CD4-positive, alpha-beta memory T cell (primary cell): ENCODE measurements at regions not wholly inside any gene's neighbourhood (a gene's known extent, or its start where the extent isn't known, plus 50 kb on each side); places are given as distances from the start of the nearest gene placed in this dataset.

Experiments
- CTCF ChIA-PET: fragments of 350-600 bp; sonication (Branson Sonifier 250); formaldehyde crosslinking; loops from one replicate; lab custom pipeline; 2021; ENCODE audit warnings: inconsistent platforms; ENCODE audit not compliant: partially characterized antibody; lab: Charles Lee
- POLR2A ChIA-PET: fragments of 350-600 bp; sonication (Branson Sonifier 250); formaldehyde crosslinking; loops from one replicate; lab custom pipeline; 2021; ENCODE audit not compliant: partially characterized antibody; lab: Charles Lee
- DNase-seq, 5 donors: peaks; one replicate each; pipeline versions ENCODE4 v3.0.0 to v3.0.0-alpha.2; 2020 to 2022; ENCODE audit warnings: mixed read lengths in 1 of 5
- H3K27ac ChIP-seq: one replicate; pipeline ENCODE4 v1.7.0; 2013; ENCODE audit warnings: low read depth, low read length
- H3K27me3 ChIP-seq: 2 replicates; pipeline ENCODE4 v1.7.0; 2013; ENCODE audit warnings: mild to moderate bottlenecking, low read length, moderate library complexity; ENCODE audit not compliant: insufficient read depth
- H3K36me3 ChIP-seq: 2 replicates; pipeline ENCODE4 v1.7.0; 2013; ENCODE audit warnings: mild to moderate bottlenecking, low read length, moderate library complexity; ENCODE audit not compliant: insufficient read depth
- H3K4me1 ChIP-seq: 2 replicates; pipeline ENCODE4 v1.7.0; 2013; ENCODE audit warnings: mild to moderate bottlenecking, low read length, moderate library complexity; ENCODE audit not compliant: insufficient read depth
- H3K4me3 ChIP-seq, 2 donors: one replicate each; pipeline ENCODE4 v1.7.0; 2013; ENCODE audit warnings: low read length in 2 of 2, mild to moderate bottlenecking in 1 of 2
- H3K9me3 ChIP-seq, 2 donors: one replicate each; pipeline ENCODE4 v1.7.0; 2013; ENCODE audit warnings: low read length in 2 of 2, control low read depth in 1 of 2; ENCODE audit not compliant: control insufficient read depth in 1 of 2
- H3K27ac Mint-ChIP-seq, 7 donors: one replicate each; pipeline ENCODE4 v1.8.0; 2020 to 2021; ENCODE audit warnings: mixed read lengths in 7 of 7, mild to moderate bottlenecking in 6 of 7, inconsistent platforms in 3 of 7, moderate library complexity in 3 of 7
- H3K27me3 Mint-ChIP-seq, 2 donors: one replicate each; pipeline ENCODE4 v1.8.0; 2020 to 2021; ENCODE audit warnings: mixed read lengths in 2 of 2
- H3K36me3 Mint-ChIP-seq, 2 donors: one replicate each; pipeline ENCODE4 v1.8.0; 2020 to 2021; ENCODE audit warnings: mixed read lengths in 2 of 2, inconsistent platforms in 1 of 2, mild to moderate bottlenecking in 1 of 2
- H3K4me1 Mint-ChIP-seq, 4 donors: one replicate each; pipeline ENCODE4 v1.8.0; 2020 to 2021; ENCODE audit warnings: mixed read lengths in 4 of 4, mild to moderate bottlenecking in 1 of 4
- H3K4me3 Mint-ChIP-seq, 8 donors: one replicate each; pipeline ENCODE4 v1.8.0; 2020 to 2021; ENCODE audit warnings: mixed read lengths in 8 of 8, mild to moderate bottlenecking in 7 of 8, moderate library complexity in 6 of 8, inconsistent platforms in 3 of 8
- H3K9me3 Mint-ChIP-seq, 8 donors: one replicate each; pipeline ENCODE4 v1.8.0; 2020 to 2021; ENCODE audit warnings: mixed read lengths in 8 of 8, mild to moderate bottlenecking in 5 of 8, inconsistent platforms in 3 of 8, moderate library complexity in 1 of 8
- intact Hi-C: fragments of 100-400 bp; cut with micrococcal nuclease; formaldehyde crosslinking; loops from one replicate; pipeline ENCODE4 v1.15.1; 2023

DNA sequence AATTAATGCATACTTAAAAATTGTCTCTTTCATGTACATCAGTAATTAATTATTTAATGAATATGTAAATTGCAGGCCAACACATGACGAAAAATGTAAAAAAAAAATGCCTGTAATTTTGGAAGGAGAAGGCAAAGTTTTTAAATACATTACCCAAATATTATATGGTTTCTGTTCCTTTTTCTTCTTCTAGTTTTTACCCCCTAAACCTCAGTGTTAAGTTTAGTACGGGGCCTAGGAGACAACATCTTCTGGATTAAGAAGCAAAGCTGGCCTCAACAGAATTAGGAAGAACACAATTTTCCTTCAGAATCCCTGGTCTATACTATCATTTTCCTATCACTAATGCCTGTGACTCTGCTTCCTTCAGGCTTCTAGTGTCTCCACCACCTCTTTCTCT lies 459.3 kb upstream of the NRP1 start:
- Mint-ChIP-seq H3K27ac (no peak overlapping the region), H3K4me1 (no peaks in the 10 kb centered on the region), H3K36me3 (no peaks in the 10 kb centered on the region), H3K9me3 (peaks cover 0 to 3% (median under 1%) of the 10 kb centered on the region in 8 donors), H3K27me3 (peaks cover 0 to 2% of the 10 kb centered on the region in 2 donors), H3K4me3 (no peak overlapping the region)
- H3K36me3 ChIP-seq: no peaks in the 10 kb centered on the region
- ChIA-PET CTCF (no interaction called here), POLR2A (no interaction called here)
- DNase-seq: no peak
- intact Hi-C loops: no loop called here
- H3K4me1 ChIP-seq: no peaks in the 10 kb centered on the region
- no peak overlapping the region for H3K27ac ChIP-seq
- H3K4me3 ChIP-seq: no peak overlapping the region
- no peaks in the 10 kb centered on the region for H3K9me3 ChIP-seq
- no peaks in the 10 kb centered on the region for H3K27me3 ChIP-seq

DNA sequence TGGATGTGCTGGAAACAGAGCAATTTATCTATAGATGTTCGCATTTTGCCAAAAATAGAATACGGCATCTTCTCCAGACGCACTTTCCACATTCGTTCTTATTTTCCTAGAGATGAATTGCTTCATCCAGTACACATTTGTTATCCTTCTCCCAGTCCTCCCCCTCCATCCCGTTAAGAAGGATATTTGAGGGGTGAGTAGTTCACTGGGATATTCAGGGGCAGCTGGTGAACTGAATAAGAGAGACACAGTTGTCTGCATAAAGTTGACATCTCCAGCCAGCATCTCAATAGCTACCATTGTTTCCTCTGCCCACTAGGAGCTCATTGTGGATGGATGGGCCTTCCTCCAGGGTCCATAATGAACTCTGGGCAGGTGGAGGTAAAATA lies 456.8 kb upstream of the NRP1 start:
- no peaks in the 10 kb centered on the region for H3K4me1 Mint-ChIP-seq
- no peak overlapping the region for H3K4me3 ChIP-seq
- H3K27ac Mint-ChIP-seq: no peak overlapping the region
- no peak for DNase-seq
- H3K36me3 ChIP-seq: no peaks in the 10 kb centered on the region
- H3K27me3 Mint-ChIP-seq: peaks cover 0 to 2% of the 10 kb centered on the region in 2 donors
- POLR2A ChIA-PET: no interaction called here
- intact Hi-C loops: no loop called here
- H3K36me3 Mint-ChIP-seq: no peaks in the 10 kb centered on the region
- no peak overlapping the region for H3K4me3 Mint-ChIP-seq
- no peaks in the 10 kb centered on the region for H3K9me3 ChIP-seq
- H3K27ac ChIP-seq: no peak overlapping the region
- H3K9me3 Mint-ChIP-seq: peaks cover 0 to 2% (median 0%) of the 10 kb centered on the region in 8 donors
- H3K4me1 ChIP-seq: no peaks in the 10 kb centered on the region
- CTCF ChIA-PET: no interaction called here
- H3K27me3 ChIP-seq: no peaks in the 10 kb centered on the region

DNA sequence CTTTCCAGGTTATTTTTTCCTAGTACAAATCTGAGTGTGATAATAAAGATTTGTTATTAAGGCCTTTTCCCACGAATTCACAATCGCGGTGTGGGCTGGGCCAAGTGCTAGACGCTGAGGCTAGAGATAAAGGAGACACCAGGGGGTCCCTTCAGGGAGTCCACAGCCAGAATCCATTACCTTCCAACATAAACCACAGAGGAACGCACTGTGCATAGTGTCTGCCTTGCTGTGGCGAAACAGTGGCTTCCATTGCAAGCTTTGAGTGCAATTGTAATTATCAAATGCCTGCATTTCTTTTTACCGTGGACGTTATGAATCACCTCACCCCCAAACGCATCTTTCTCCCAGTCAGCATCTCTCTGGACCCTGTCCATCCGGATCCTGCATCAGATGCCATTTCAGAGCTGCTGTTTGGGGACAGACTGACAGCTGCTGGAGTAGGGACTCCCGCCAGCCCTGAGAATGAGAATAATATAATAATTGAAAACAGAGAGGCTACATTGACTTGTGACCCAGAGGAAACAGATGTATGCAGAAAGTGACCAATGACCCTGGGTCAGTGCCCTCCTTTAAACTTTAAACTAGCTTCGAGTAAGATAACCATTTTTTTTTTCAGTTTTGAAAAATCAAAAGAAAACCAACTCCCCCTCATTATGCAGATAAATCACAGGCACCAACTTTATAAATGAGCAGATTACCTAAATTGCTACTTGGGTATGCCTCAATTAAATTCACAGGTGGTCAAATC lies 456.2 kb upstream of the NRP1 start:
- Histone ChIP-seq H3K9me3 (no peaks in the 10 kb centered on the region), H3K27ac (no peak overlapping the region), H3K36me3 (no peaks in the 10 kb centered on the region), H3K27me3 (no peaks in the 10 kb centered on the region), H3K4me3 (no peak overlapping the region), H3K4me1 (no peaks in the 10 kb centered on the region)
- Mint-ChIP-seq H3K27me3 (peaks cover 0 to 2% of the 10 kb centered on the region in 2 donors), H3K4me3 (no peak overlapping the region), H3K9me3 (peaks cover 0 to 2% (median 0%) of the 10 kb centered on the region in 8 donors), H3K36me3 (no peaks in the 10 kb centered on the region), H3K4me1 (no peaks in the 10 kb centered on the region), H3K27ac (no peak overlapping the region)
- intact Hi-C loops: no loop called here
- no peak for DNase-seq
- CTCF ChIA-PET: no interaction called here
- POLR2A ChIA-PET: no interaction called here

DNA sequence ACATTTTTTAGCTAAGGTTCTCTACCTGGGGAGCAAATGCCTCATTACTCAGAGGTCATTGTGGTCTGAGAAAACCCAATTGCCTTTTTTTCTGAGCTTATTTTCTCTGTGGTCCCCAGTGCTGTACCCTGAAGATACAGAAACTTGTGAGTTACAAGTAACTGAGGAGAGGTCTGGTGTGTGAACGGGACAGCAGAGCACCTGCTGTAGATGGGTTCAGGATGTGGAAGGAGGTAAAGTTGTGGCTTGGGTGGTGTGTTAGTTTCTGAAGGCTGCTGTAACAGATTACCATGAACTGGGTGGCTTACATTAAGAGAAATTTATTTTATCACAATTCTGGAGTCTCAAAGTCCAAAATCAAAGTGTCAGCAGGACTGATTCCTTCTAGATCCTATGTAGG lies 449.1 kb upstream of the NRP1 start:
- peaks cover 0 to 4% (median 0%) of the 10 kb centered on the region in 8 donors for H3K9me3 Mint-ChIP-seq
- Histone ChIP-seq H3K36me3 (no peaks in the 10 kb centered on the region), H3K4me3 (no peak overlapping the region), H3K9me3 (no peaks in the 10 kb centered on the region), H3K27ac (no peak overlapping the region), H3K4me1 (no peaks in the 10 kb centered on the region), H3K27me3 (no peaks in the 10 kb centered on the region)
- H3K4me1 Mint-ChIP-seq: no peaks in the 10 kb centered on the region
- H3K27me3 Mint-ChIP-seq: no peaks in the 10 kb centered on the region
- no peak for DNase-seq
- ChIA-PET CTCF (no interaction called here), POLR2A (no interaction called here)
- H3K36me3 Mint-ChIP-seq: no peaks in the 10 kb centered on the region
- intact Hi-C loops: no loop called here
- H3K27ac Mint-ChIP-seq: no peak overlapping the region
- no peak overlapping the region for H3K4me3 Mint-ChIP-seq

DNA sequence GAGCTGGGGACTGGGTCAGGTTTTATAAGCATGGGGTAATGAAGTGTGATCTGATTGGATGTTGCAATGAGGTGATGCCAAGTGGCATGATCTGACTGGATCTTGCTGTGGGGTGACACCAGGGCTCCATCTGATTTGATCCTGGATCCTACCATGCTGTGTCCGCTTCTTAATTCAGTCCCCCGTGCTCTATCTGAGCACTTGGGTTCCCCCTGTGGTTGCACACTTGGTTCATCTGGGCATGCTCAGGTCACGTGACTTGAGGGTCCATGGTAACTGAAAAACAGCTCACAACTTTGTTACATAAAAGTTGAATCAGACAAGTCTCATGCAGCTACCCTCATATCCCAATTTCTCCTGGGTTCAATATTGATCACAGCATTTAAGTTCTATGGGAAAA lies 448.6 kb upstream of the NRP1 start:
- no peaks in the 10 kb centered on the region for H3K27me3 ChIP-seq
- Mint-ChIP-seq H3K9me3 (peaks cover 0 to 4% (median 0%) of the 10 kb centered on the region in 8 donors), H3K27ac (no peak overlapping the region)

DNA sequence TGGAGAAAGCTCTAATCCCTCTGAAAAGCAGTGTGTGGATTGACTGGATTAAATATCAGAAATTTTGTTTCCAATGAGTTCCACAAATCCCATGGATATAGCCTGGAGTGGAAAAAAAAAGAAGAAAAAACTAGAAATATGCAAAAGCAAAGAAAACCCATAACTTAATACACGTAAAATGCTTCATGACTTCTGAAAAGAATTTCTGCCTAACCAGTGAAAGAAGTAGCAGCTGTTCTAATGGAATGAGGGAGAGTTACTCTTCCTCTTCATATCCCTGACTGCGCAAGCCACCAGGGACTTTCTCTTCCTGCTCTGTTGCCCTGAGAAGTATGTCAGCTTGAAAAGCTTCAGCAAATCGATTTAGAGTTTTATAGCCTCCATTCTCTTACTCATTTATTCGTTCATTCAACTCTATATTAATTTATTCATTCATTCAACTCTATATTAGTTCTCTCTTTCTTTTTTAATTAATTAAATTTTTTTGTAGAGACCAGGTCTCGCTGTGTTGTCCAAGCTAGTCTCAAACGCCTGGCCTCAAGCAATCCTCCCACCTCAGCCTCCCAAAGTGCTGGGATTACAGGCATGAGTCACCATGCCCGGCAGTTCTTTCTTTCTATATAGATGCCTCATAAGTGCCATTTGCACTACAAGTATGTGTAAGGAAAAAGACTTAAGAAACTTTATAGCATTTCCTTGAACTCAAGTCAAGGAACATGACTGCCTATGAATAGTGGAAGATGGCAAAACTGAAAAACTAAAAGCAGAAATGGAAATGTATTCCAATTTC lies 447.3 kb upstream of the NRP1 start:
- Mint-ChIP-seq H3K27ac (no peak overlapping the region), H3K27me3 (no peaks in the 10 kb centered on the region), H3K9me3 (peaks cover 0 to 4% (median 0%) of the 10 kb centered on the region in 8 donors), H3K4me3 (no peak overlapping the region), H3K36me3 (no peaks in the 10 kb centered on the region), H3K4me1 (no peaks in the 10 kb centered on the region)
- no peak for DNase-seq
- Histone ChIP-seq H3K4me3 (no peak overlapping the region), H3K36me3 (no peaks in the 10 kb centered on the region), H3K27me3 (no peaks in the 10 kb centered on the region), H3K27ac (no peak overlapping the region), H3K9me3 (no peaks in the 10 kb centered on the region), H3K4me1 (no peaks in the 10 kb centered on the region)
- ChIA-PET POLR2A (no interaction called here), CTCF (no interaction called here)
- intact Hi-C loops: no loop called here

More for the DNA sequence above, 448.6 kb upstream of the NRP1 start:
- Histone ChIP-seq H3K4me1 (no peaks in the 10 kb centered on the region), H3K4me3 (no peak overlapping the region), H3K36me3 (no peaks in the 10 kb centered on the region), H3K9me3 (no peaks in the 10 kb centered on the region), H3K27ac (no peak overlapping the region)
- Mint-ChIP-seq H3K4me1 (no peaks in the 10 kb centered on the region), H3K4me3 (no peak overlapping the region), H3K36me3 (no peaks in the 10 kb centered on the region), H3K27me3 (no peaks in the 10 kb centered on the region)
- ChIA-PET CTCF (no interaction called here), POLR2A (no interaction called here)
- DNase-seq: no peak
- intact Hi-C loops: no loop called here

DNA sequence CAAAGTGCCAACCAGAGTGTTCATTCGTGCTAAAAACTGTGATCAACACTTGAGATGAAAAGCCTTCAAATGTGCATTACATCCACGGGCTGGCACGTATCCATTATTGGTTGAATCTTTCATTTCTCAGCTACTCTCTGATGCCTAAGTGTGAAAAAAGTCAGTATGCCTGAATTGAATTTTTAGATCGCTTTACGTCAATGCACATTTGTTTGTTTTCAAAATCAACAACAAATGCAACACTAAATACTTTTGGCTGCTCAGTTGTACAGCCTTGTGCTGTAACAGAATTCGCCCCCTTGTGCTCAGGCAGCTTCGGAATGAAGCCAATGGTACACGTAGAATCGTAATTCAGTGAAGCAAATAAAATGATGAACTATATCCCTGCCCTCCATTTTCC lies 446.5 kb upstream of the NRP1 start:
- Histone ChIP-seq H3K4me3 (no peak overlapping the region), H3K27me3 (no peaks in the 10 kb centered on the region), H3K36me3 (no peaks in the 10 kb centered on the region), H3K27ac (no peak overlapping the region), H3K4me1 (no peaks in the 10 kb centered on the region), H3K9me3 (no peaks in the 10 kb centered on the region)
- H3K4me1 Mint-ChIP-seq: no peaks in the 10 kb centered on the region
- no peaks in the 10 kb centered on the region for H3K36me3 Mint-ChIP-seq
- intact Hi-C loops: no loop called here
- ChIA-PET POLR2A (no interaction called here), CTCF (no interaction called here)
- H3K27ac Mint-ChIP-seq: no peak overlapping the region
- H3K27me3 Mint-ChIP-seq: no peaks in the 10 kb centered on the region
- no peak overlapping the region for H3K4me3 Mint-ChIP-seq
- no peak for DNase-seq
- H3K9me3 Mint-ChIP-seq: peaks cover 0 to 4% (median 0%) of the 10 kb centered on the region in 8 donors
